H9 (cell line): ENCODE measurements at regions not wholly inside any gene's neighbourhood (a gene's known extent, or its start where the extent isn't known, plus 50 kb on each side); places are given as distances from the start of the nearest gene placed in this dataset.
"Not testable (repeated sequence)": the region's sequence is repeated elsewhere in the genome, so short reads cannot be mapped to it uniquely, and the experiment has no call there.

Source experiments
- DNase-seq: peaks from one replicate; pipeline ENCODE4 v3.0.0-alpha.2; 2017
- H2AFZ ChIP-seq: one replicate; pipeline ENCODE4 v1.6.1; 2013; ENCODE audit warnings: mild to moderate bottlenecking, low read length, control low read depth, moderate library complexity
- H2AK5ac ChIP-seq: 2 replicates; pipeline ENCODE4 v1.6.1; 2013; ENCODE audit warnings: low read length, control low read depth, mixed read lengths; ENCODE audit not compliant: insufficient read length
- H2BK120ac ChIP-seq: one replicate; pipeline ENCODE4 v1.6.1; 2013; ENCODE audit warnings: low read depth, mild to moderate bottlenecking, low read length, control low read depth, inconsistent platforms; ENCODE audit not compliant: poor library complexity, severe bottlenecking
- H2BK12ac ChIP-seq: 2 replicates; pipeline ENCODE4 v1.6.1; 2013; ENCODE audit warnings: low read length, control low read depth, mixed read lengths, low read depth; ENCODE audit not compliant: insufficient read length
- H2BK15ac ChIP-seq: 2 replicates; pipeline ENCODE4 v1.6.1; 2013; ENCODE audit warnings: low read depth, low read length, control low read depth
- H2BK20ac ChIP-seq: one replicate; pipeline ENCODE4 v1.6.1; 2013; ENCODE audit warnings: low read depth, mild to moderate bottlenecking, low read length, control low read depth, inconsistent platforms; ENCODE audit not compliant: poor library complexity, severe bottlenecking
- H2BK5ac ChIP-seq: 2 replicates; pipeline ENCODE4 v1.6.1; 2013; ENCODE audit warnings: low read length, control low read depth, mixed read lengths; ENCODE audit not compliant: insufficient read length
- H3K14ac ChIP-seq: 2 replicates; pipeline ENCODE4 v1.6.1; 2013; ENCODE audit warnings: low read length, control low read depth; ENCODE audit not compliant: insufficient read depth
- H3K18ac ChIP-seq: 2 replicates; pipeline ENCODE4 v1.6.1; 2013; ENCODE audit warnings: low read depth, mild to moderate bottlenecking, mixed read lengths, low read length, control low read depth; ENCODE audit not compliant: insufficient read length
- H3K23ac ChIP-seq: 2 replicates; pipeline ENCODE4 v1.6.1; 2013; ENCODE audit warnings: low read length, control low read depth, mixed read lengths, low read depth; ENCODE audit not compliant: insufficient read length
- H3K23me2 ChIP-seq: 2 replicates; pipeline ENCODE4 v1.6.1; 2013; ENCODE audit warnings: low read depth, mild to moderate bottlenecking, mixed read lengths, low read length, control low read depth; ENCODE audit not compliant: insufficient read length, poor library complexity, severe bottlenecking
- H3K27ac ChIP-seq: 2 replicates; pipeline ENCODE4 v1.5.1; 2013; ENCODE audit warnings: low read length, control low read depth, mixed read lengths, low read depth; ENCODE audit not compliant: insufficient read length
- H3K27me3 ChIP-seq: 2 replicates; pipeline ENCODE4 v1.6.1; 2013; ENCODE audit warnings: low read length, control low read depth, inconsistent platforms; ENCODE audit not compliant: insufficient read depth
- H3K4ac ChIP-seq: 2 replicates; pipeline ENCODE4 v1.6.1; 2013; ENCODE audit warnings: low read depth, mild to moderate bottlenecking, control low read depth, inconsistent platforms, low read length, moderate library complexity
- H3K4me1 ChIP-seq: 2 replicates; pipeline ENCODE4 v1.6.1; 2013; ENCODE audit warnings: low read length, control low read depth, inconsistent platforms; ENCODE audit not compliant: insufficient read depth
- H3K4me2 ChIP-seq: 2 replicates; pipeline ENCODE4 v1.6.1; 2013; ENCODE audit warnings: low read length, control low read depth, mixed read lengths; ENCODE audit not compliant: insufficient read length, insufficient read depth
- H3K56ac ChIP-seq: 2 replicates; pipeline ENCODE4 v1.6.1; 2013; ENCODE audit warnings: low read depth, mild to moderate bottlenecking, mixed read lengths, low read length, control low read depth; ENCODE audit not compliant: insufficient read length
- H3K79me1 ChIP-seq: 2 replicates; pipeline ENCODE4 v1.6.1; 2013; ENCODE audit warnings: low read depth, mild to moderate bottlenecking, moderate library complexity, low read length, control low read depth, inconsistent platforms; ENCODE audit not compliant: insufficient read depth, poor library complexity, severe bottlenecking
- H3K79me2 ChIP-seq: 2 replicates; pipeline ENCODE4 v1.6.1; 2013; ENCODE audit warnings: low read length, control low read depth, inconsistent platforms; ENCODE audit not compliant: insufficient read depth
- H3K9ac ChIP-seq: 2 replicates; pipeline ENCODE4 v1.6.1; 2013; ENCODE audit warnings: low read length, control low read depth, mixed read lengths; ENCODE audit not compliant: insufficient read length; ENCODE audit errors: extremely low read depth
- H3K9me3 ChIP-seq: one replicate; pipeline ENCODE4 v1.6.1; 2013; ENCODE audit warnings: low read depth, low read length, inconsistent platforms; ENCODE audit not compliant: control insufficient read depth
- H3T11ph ChIP-seq: one replicate; pipeline ENCODE4 v1.6.1; 2013; ENCODE audit warnings: mild to moderate bottlenecking, low read length, control low read depth, inconsistent platforms
- H4K20me1 ChIP-seq: one replicate; pipeline ENCODE4 v1.6.1; 2013; ENCODE audit not compliant: control insufficient read depth, insufficient read length, insufficient read depth
- H4K5ac ChIP-seq: 2 replicates; pipeline ENCODE4 v1.6.1; 2013; ENCODE audit warnings: low read depth, mild to moderate bottlenecking, mixed read lengths, low read length, control low read depth; ENCODE audit not compliant: insufficient read length
- H4K8ac ChIP-seq: replicated peaks from 2 replicates; pipeline ENCODE4 v1.6.1; 2013; ENCODE audit warnings: low read length, control low read depth, mixed read lengths, low read depth; ENCODE audit not compliant: insufficient read length
- H4K91ac ChIP-seq: 2 replicates; pipeline ENCODE4 v1.6.1; 2013; ENCODE audit warnings: low read depth, mild to moderate bottlenecking, moderate library complexity, mixed read lengths, low read length, control low read depth; ENCODE audit not compliant: insufficient read length
- H3K27ac Mint-ChIP-seq, 3 experiments: 2 replicates in 2 of 3; 3 replicates in 1 of 3; pipeline ENCODE4 v1.8.0; 2020 to 2021; ENCODE audit warnings: mixed read lengths in 3 of 3, mild to moderate bottlenecking in 1 of 3, moderate library complexity in 1 of 3
- H3K27me3 Mint-ChIP-seq: 2 replicates; pipeline ENCODE4 v1.8.0; 2021; ENCODE audit warnings: low read depth, mild to moderate bottlenecking, moderate library complexity, mixed read lengths
- H3K36me3 Mint-ChIP-seq, 3 experiments: 2 replicates in 2 of 3; 3 replicates in 1 of 3; pipeline ENCODE4 v1.8.0; 2020 to 2021; ENCODE audit warnings: low read depth in 3 of 3, mixed read lengths in 3 of 3; ENCODE audit not compliant: insufficient read depth in 1 of 3
- H3K4me1 Mint-ChIP-seq, 2 experiments: 2 replicates each; pipeline ENCODE4 v1.8.0; 2020; ENCODE audit warnings: mixed read lengths in 2 of 2
- H3K4me3 Mint-ChIP-seq, 2 experiments: 2 replicates in 1 of 2; 3 replicates in 1 of 2; pipeline ENCODE4 v1.8.0; 2020 to 2021; ENCODE audit warnings: mild to moderate bottlenecking in 2 of 2, mixed read lengths in 2 of 2, moderate library complexity in 1 of 2
- H3K9me3 Mint-ChIP-seq, 2 experiments: 2 replicates in 1 of 2; 3 replicates in 1 of 2; pipeline ENCODE4 v1.8.0; 2020; ENCODE audit warnings: mild to moderate bottlenecking in 2 of 2, mixed read lengths in 2 of 2, moderate library complexity in 1 of 2
- WGBS: extraction: QIAGEN DNeasy Blood & Tissue Kit; methylation state at CpG from one replicate; pipeline ENCODE4 v1.1.7; 2013; ENCODE audit warnings: missing lambda C conversion rate, low lambda C conversion rate, mixed read lengths; ENCODE audit not compliant: insufficient read length; ENCODE audit errors: extremely low coverage; 5-methylcytosine and 5-hydroxymethylcytosine counted together
- TF ChIP-seq, protein P1 (sequence below): fragments of 200-600 bp; sonication (generic); conservative IDR thresholded peaks from 3 replicates; pipeline ENCODE4 v1.8.0; 2021; ENCODE audit warnings: antibody characterized with exemption, mild to moderate bottlenecking

DNA sequence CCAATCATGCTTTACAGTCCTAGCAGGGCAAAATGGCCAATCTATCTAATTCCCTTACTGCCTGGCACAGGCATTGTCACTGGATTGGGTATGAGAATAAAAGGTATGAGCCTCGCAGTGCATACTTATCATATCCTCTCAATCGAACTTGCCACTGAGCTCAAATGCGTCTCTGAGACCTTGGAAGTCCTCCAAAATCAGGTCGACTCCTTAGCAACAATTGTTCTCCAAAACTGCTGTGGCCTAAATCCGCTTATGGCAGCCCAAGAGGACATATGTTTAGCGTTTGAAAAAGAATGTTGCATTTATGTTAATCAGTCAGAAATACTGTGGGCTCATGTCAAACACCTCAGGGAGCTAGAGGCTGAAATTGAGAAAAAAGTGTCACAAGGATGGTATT lies 69.7 kb downstream of the SPIN4 start:
- H3K27ac ChIP-seq = no peak overlapping the region
- Mint-ChIP-seq H3K4me1 (no peaks in the 10 kb centered on the region), H3K27me3 (no peaks in the 10 kb centered on the region; the same call in 1 of the 2 replicates), H3K9me3 (peaks cover 34% of the 10 kb centered on the region in 2 experiments), H3K36me3 (peaks cover 0 to under 1% (median 0%) of the 10 kb centered on the region in 3 experiments; a peak in 1 of 7 replicates), H3K4me3 (no peak overlapping the region), H3K27ac (no peak overlapping the region)
- no peak for DNase-seq
- no peaks in the 10 kb centered on the region for H3K23me2 ChIP-seq
- no peak overlapping the region for H3K14ac ChIP-seq
- H3K9ac ChIP-seq = no peak overlapping the region
- no peak overlapping the region for H2BK15ac ChIP-seq
- no peak overlapping the region for H3K4me2 ChIP-seq
- no peak overlapping the region for H2BK120ac ChIP-seq
- no peak overlapping the region for H4K5ac ChIP-seq
- H4K91ac ChIP-seq = no peak overlapping the region
- H3K79me2 ChIP-seq = no peaks in the 10 kb centered on the region
- H2AFZ ChIP-seq = no peak overlapping the region
- H3K23ac ChIP-seq = no peak overlapping the region
- H4K8ac ChIP-seq = no peak overlapping the region
- no peaks in the 10 kb centered on the region for H4K20me1 ChIP-seq
- H2AK5ac ChIP-seq = no peak overlapping the region
- H3K79me1 ChIP-seq = no peaks in the 10 kb centered on the region
- H3K4me1 ChIP-seq = no peaks in the 10 kb centered on the region
- H2BK12ac ChIP-seq = no peak overlapping the region
- no CpG with 5 or more reads among the region's 6 CpGs for WGBS
- H3K56ac ChIP-seq = no peak overlapping the region
- H2BK5ac ChIP-seq = no peak overlapping the region
- H3K4ac ChIP-seq = no peak overlapping the region
- H2BK20ac ChIP-seq = no peak overlapping the region
- H3K27me3 ChIP-seq = no peaks in the 10 kb centered on the region
- H3T11ph ChIP-seq = no peak overlapping the region
- no peak overlapping the region for H3K18ac ChIP-seq
- TF ChIP-seq, protein P1, sequence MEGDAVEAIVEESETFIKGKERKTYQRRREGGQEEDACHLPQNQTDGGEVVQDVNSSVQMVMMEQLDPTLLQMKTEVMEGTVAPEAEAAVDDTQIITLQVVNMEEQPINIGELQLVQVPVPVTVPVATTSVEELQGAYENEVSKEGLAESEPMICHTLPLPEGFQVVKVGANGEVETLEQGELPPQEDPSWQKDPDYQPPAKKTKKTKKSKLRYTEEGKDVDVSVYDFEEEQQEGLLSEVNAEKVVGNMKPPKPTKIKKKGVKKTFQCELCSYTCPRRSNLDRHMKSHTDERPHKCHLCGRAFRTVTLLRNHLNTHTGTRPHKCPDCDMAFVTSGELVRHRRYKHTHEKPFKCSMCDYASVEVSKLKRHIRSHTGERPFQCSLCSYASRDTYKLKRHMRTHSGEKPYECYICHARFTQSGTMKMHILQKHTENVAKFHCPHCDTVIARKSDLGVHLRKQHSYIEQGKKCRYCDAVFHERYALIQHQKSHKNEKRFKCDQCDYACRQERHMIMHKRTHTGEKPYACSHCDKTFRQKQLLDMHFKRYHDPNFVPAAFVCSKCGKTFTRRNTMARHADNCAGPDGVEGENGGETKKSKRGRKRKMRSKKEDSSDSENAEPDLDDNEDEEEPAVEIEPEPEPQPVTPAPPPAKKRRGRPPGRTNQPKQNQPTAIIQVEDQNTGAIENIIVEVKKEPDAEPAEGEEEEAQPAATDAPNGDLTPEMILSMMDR = no peak
- H3K9me3 ChIP-seq = peaks cover 45% of the 10 kb centered on the region

DNA sequence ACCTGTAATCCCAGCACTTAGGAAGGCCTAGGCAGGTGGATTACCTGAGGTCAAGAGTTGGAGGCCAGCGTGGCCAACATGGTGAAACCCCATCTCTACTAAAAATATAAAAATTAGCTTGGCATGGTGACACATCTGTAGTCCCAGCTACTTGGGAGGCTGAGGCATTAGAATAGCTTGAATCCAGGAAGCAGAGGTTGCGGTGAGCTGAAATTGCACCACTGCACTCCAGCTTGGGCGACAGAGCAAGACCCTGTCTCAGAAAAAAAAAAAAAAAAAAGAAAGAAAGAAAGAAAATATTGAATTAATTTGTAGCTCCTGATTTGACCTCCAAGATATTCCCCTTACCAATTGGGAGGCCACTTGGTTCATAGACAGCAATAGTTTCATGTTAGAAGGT lies 73.7 kb downstream of the SPIN4 start:
- H3K9me3 Mint-ChIP-seq = peaks cover 34 to 41% of the 10 kb centered on the region in 2 experiments
- H3K79me1 ChIP-seq, H3K27ac ChIP-seq, H3K4ac ChIP-seq, H2BK5ac ChIP-seq, H2BK12ac ChIP-seq, H2BK15ac ChIP-seq, H3K27me3 ChIP-seq, H4K20me1 ChIP-seq, H3K79me2 ChIP-seq, H3K36me3 Mint-ChIP-seq, H3K56ac ChIP-seq, H3K23ac ChIP-seq, H3K4me2 ChIP-seq, H3K27me3 Mint-ChIP-seq, H2BK20ac ChIP-seq, H3T11ph ChIP-seq, H2BK120ac ChIP-seq, H3K4me1 Mint-ChIP-seq, DNase-seq, H3K4me3 Mint-ChIP-seq, H3K9ac ChIP-seq, H2AFZ ChIP-seq, H2AK5ac ChIP-seq, H3K4me1 ChIP-seq, H4K8ac ChIP-seq, H3K18ac ChIP-seq, H4K5ac ChIP-seq, H3K27ac Mint-ChIP-seq, H4K91ac ChIP-seq, H3K23me2 ChIP-seq, H3K14ac ChIP-seq: not testable (repeated sequence)
- no CpG with 5 or more reads among the region's 3 CpGs for WGBS
- peaks cover 36% of the 10 kb centered on the region for H3K9me3 ChIP-seq
